Heart left ventricle (tissue), 13 donors: ENCODE measurements at regions not wholly inside any gene's neighbourhood (a gene's known extent, or its start where the extent isn't known, plus 50 kb on each side); places are given as distances from the start of the nearest gene placed in this dataset.

Experiments used
- CTCF ChIP-seq, 12 donors: fragments of 200-600 bp; sonication (generic) in 4 of 12; IDR thresholded peaks; one replicate each; pipeline versions ENCODE4 v1.5.0 to v1.8.0; 2018 to 2022; ENCODE audit warnings: antibody characterized with exemption in 12 of 12, mild to moderate bottlenecking in 5 of 12
- POLR2A ChIP-seq, 2 donors: fragments of 450-650 bp; IDR thresholded peaks; one replicate each; pipeline ENCODE4 v1.6.1; 2017; ENCODE audit warnings: antibody characterized with exemption in 2 of 2, mild to moderate bottlenecking in 2 of 2, moderate library complexity in 2 of 2
- donor health status: ischemic (EF 13 %, LVEDD 7.1; RV severe dilation, severe dysfunction).
- donor health status: DM: no; HTN: yes; CAD: no.
- donor health status: DM: no; HTN: no; CAD: no.
- donor health status: ischemic (EF 25% LVEDD 6.9; RV normal size, moderate dysfunction).
- donor health status: ischemic (EF 25% LVEDD 5.7; RV mildly dilated, moderate dysfunction).
- donor health status: ischemic (EF 35%, LVEDD 5.7; RV mildly dilated, moderate dysfunction).
- donor health status: nonischemic (EF 11% LVEDD 7.7; RV severe dilation, severe dysfunction).
- donor health status: DM: yes; HTN: yes; CAD: no.
- donor health status: PGD.
- donor health status: ischemic (EF 29% LVEDD 5.4; RV normal size, mild dysfunction).
- donor health status: nonischemic (EF 23%, LVEDD 6.1; RV moderate dilation, normal function).

- TF ChIP-seq CTCF (IDR thresholded peaks at IDR 0.05) (no peak), POLR2A (IDR thresholded peaks at IDR 0.05) (no peak)
Observed at GRCh38 chr17:70521821-70522256, 352.5 kb downstream of the KCNJ2 start.
